ENCODE measurements at regions not wholly inside any gene's neighbourhood (a gene's known extent, or its start where the extent isn't known, plus 50 kb on each side); places are given as distances from the start of the nearest gene placed in this dataset.

- H3K27me3 ChIP-seq (ENCODE audit: control insufficient read depth, insufficient read depth, low read length): no peaks in the 10 kb centered on the region
- H3K36me3 ChIP-seq (ENCODE audit: control insufficient read depth, insufficient read depth, low read length): no peaks in the 10 kb centered on the region
- H3K9me3 ChIP-seq (ENCODE audit: control insufficient read depth, low read length): no peaks in the 10 kb centered on the region
- no peak overlapping the region for H3K4me3 ChIP-seq (ENCODE audit: low read length)
- no peak overlapping the region for H3K9ac ChIP-seq (ENCODE audit: low read length)
- H3K4me1 ChIP-seq (ENCODE audit: control insufficient read depth, insufficient read depth, low read length): no peaks in the 10 kb centered on the region
Measured at GRCh38 chr11:128188346-128189004, 398.9 kb downstream of the ETS1 start.

GRCh38 chr11:128187835-128188234 lies 399.5 kb downstream of the ETS1 start:
- Histone ChIP-seq H3K36me3 (ENCODE audit: control insufficient read depth, insufficient read depth, low read length) (no peaks in the 10 kb centered on the region), H3K9ac (ENCODE audit: low read length) (no peak overlapping the region), H3K27me3 (ENCODE audit: control insufficient read depth, insufficient read depth, low read length) (no peaks in the 10 kb centered on the region), H3K4me3 (ENCODE audit: low read length) (no peak overlapping the region), H3K9me3 (ENCODE audit: control insufficient read depth, low read length) (no peaks in the 10 kb centered on the region), H3K4me1 (ENCODE audit: control insufficient read depth, insufficient read depth, low read length) (no peaks in the 10 kb centered on the region)

GRCh38 chr11:128187377-128187776 lies 400.0 kb downstream of the ETS1 start:
- no peaks in the 10 kb centered on the region for H3K36me3 ChIP-seq (ENCODE audit: control insufficient read depth, insufficient read depth, low read length)
- no peak overlapping the region for H3K4me3 ChIP-seq (ENCODE audit: low read length)
- no peaks in the 10 kb centered on the region for H3K4me1 ChIP-seq (ENCODE audit: control insufficient read depth, insufficient read depth, low read length)
- H3K27me3 ChIP-seq (ENCODE audit: control insufficient read depth, insufficient read depth, low read length): no peaks in the 10 kb centered on the region
- H3K9me3 ChIP-seq (ENCODE audit: control insufficient read depth, low read length): no peaks in the 10 kb centered on the region
- no peak overlapping the region for H3K9ac ChIP-seq (ENCODE audit: low read length)

- Histone ChIP-seq H3K4me3 (ENCODE audit: low read length) (no peak overlapping the region), H3K36me3 (ENCODE audit: control insufficient read depth, insufficient read depth, low read length) (no peaks in the 10 kb centered on the region), H3K9ac (ENCODE audit: low read length) (no peak overlapping the region), H3K27me3 (ENCODE audit: control insufficient read depth, insufficient read depth, low read length) (no peaks in the 10 kb centered on the region), H3K4me1 (ENCODE audit: control insufficient read depth, insufficient read depth, low read length) (no peaks in the 10 kb centered on the region), H3K9me3 (ENCODE audit: control insufficient read depth, low read length) (no peaks in the 10 kb centered on the region)
Measured at GRCh38 chr11:128184981-128185380, 402.4 kb downstream of the ETS1 start.

GRCh38 chr11:128182844-128183243 lies 404.5 kb downstream of the ETS1 start:
- H3K36me3 ChIP-seq (ENCODE audit: control insufficient read depth, insufficient read depth, low read length): no peaks in the 10 kb centered on the region
- H3K27me3 ChIP-seq (ENCODE audit: control insufficient read depth, insufficient read depth, low read length): no peaks in the 10 kb centered on the region
- H3K4me1 ChIP-seq (ENCODE audit: control insufficient read depth, insufficient read depth, low read length): no peaks in the 10 kb centered on the region
- H3K4me3 ChIP-seq (ENCODE audit: low read length): no peak overlapping the region
- H3K9ac ChIP-seq (ENCODE audit: low read length): no peak overlapping the region
- no peaks in the 10 kb centered on the region for H3K9me3 ChIP-seq (ENCODE audit: control insufficient read depth, low read length)

GRCh38 chr11:128181984-128182383 lies 405.4 kb downstream of the ETS1 start:
- Histone ChIP-seq H3K36me3 (ENCODE audit: control insufficient read depth, insufficient read depth, low read length) (no peaks in the 10 kb centered on the region), H3K4me1 (ENCODE audit: control insufficient read depth, insufficient read depth, low read length) (no peaks in the 10 kb centered on the region), H3K9me3 (ENCODE audit: control insufficient read depth, low read length) (no peaks in the 10 kb centered on the region), H3K9ac (ENCODE audit: low read length) (no peak overlapping the region), H3K4me3 (ENCODE audit: low read length) (no peak overlapping the region), H3K27me3 (ENCODE audit: control insufficient read depth, insufficient read depth, low read length) (no peaks in the 10 kb centered on the region)

GRCh38 chr11:128181088-128181480 lies 406.3 kb downstream of the ETS1 start:
- no peak overlapping the region for H3K9ac ChIP-seq (ENCODE audit: low read length)

GRCh38 chr11:128180441-128181087 lies 406.8 kb downstream of the ETS1 start:
- H3K4me1 ChIP-seq (ENCODE audit: control insufficient read depth, insufficient read depth, low read length): no peaks in the 10 kb centered on the region
- no peaks in the 10 kb centered on the region for H3K27me3 ChIP-seq (ENCODE audit: control insufficient read depth, insufficient read depth, low read length)
- no peak overlapping the region for H3K9ac ChIP-seq (ENCODE audit: low read length)
- H3K4me3 ChIP-seq (ENCODE audit: low read length): no peak overlapping the region
- no peaks in the 10 kb centered on the region for H3K36me3 ChIP-seq (ENCODE audit: control insufficient read depth, insufficient read depth, low read length)
- H3K9me3 ChIP-seq (ENCODE audit: control insufficient read depth, low read length): no peaks in the 10 kb centered on the region

More at GRCh38 chr11:128181088-128181480, 406.3 kb downstream of the ETS1 start:
- H3K27me3 ChIP-seq (ENCODE audit: control insufficient read depth, insufficient read depth, low read length): no peaks in the 10 kb centered on the region
- H3K4me3 ChIP-seq (ENCODE audit: low read length): no peak overlapping the region
- H3K4me1 ChIP-seq (ENCODE audit: control insufficient read depth, insufficient read depth, low read length): no peaks in the 10 kb centered on the region
- no peaks in the 10 kb centered on the region for H3K36me3 ChIP-seq (ENCODE audit: control insufficient read depth, insufficient read depth, low read length)
- no peaks in the 10 kb centered on the region for H3K9me3 ChIP-seq (ENCODE audit: control insufficient read depth, low read length)

GRCh38 chr11:128179512-128179911 lies 407.8 kb downstream of the ETS1 start:
- H3K9ac ChIP-seq (ENCODE audit: low read length): no peak overlapping the region
- H3K4me1 ChIP-seq (ENCODE audit: control insufficient read depth, insufficient read depth, low read length): no peaks in the 10 kb centered on the region
- H3K4me3 ChIP-seq (ENCODE audit: low read length): no peak overlapping the region
- H3K9me3 ChIP-seq (ENCODE audit: control insufficient read depth, low read length): no peaks in the 10 kb centered on the region
- no peaks in the 10 kb centered on the region for H3K27me3 ChIP-seq (ENCODE audit: control insufficient read depth, insufficient read depth, low read length)
- no peaks in the 10 kb centered on the region for H3K36me3 ChIP-seq (ENCODE audit: control insufficient read depth, insufficient read depth, low read length)

GRCh38 chr11:128179039-128179438 lies 408.3 kb downstream of the ETS1 start:
- Histone ChIP-seq H3K9ac (ENCODE audit: low read length) (no peak overlapping the region), H3K27me3 (ENCODE audit: control insufficient read depth, insufficient read depth, low read length) (no peaks in the 10 kb centered on the region), H3K36me3 (ENCODE audit: control insufficient read depth, insufficient read depth, low read length) (no peaks in the 10 kb centered on the region), H3K4me3 (ENCODE audit: low read length) (no peak overlapping the region), H3K9me3 (ENCODE audit: control insufficient read depth, low read length) (no peaks in the 10 kb centered on the region), H3K4me1 (ENCODE audit: control insufficient read depth, insufficient read depth, low read length) (no peaks in the 10 kb centered on the region)

- Histone ChIP-seq H3K4me1 (ENCODE audit: control insufficient read depth, insufficient read depth, low read length) (peaks cover 3% of the 10 kb centered on the region), H3K9me3 (ENCODE audit: control insufficient read depth, low read length) (no peaks in the 10 kb centered on the region), H3K9ac (ENCODE audit: low read length) (no peak overlapping the region), H3K4me3 (ENCODE audit: low read length) (no peak overlapping the region), H3K27me3 (ENCODE audit: control insufficient read depth, insufficient read depth, low read length) (no peaks in the 10 kb centered on the region), H3K36me3 (ENCODE audit: control insufficient read depth, insufficient read depth, low read length) (no peaks in the 10 kb centered on the region)
Measured at GRCh38 chr11:128174465-128175291, 412.7 kb downstream of the ETS1 start.
